ENCODE measurements at regions not wholly inside any gene's neighbourhood (a gene's known extent, or its start where the extent isn't known, plus 50 kb on each side); places are given as distances from the start of the nearest gene placed in this dataset.

- no peak overlapping the region for H3K4me3 ChIP-seq
- no peak for DNase-seq (ENCODE audit: low spot score)
- TF ChIP-seq, protein P1, sequence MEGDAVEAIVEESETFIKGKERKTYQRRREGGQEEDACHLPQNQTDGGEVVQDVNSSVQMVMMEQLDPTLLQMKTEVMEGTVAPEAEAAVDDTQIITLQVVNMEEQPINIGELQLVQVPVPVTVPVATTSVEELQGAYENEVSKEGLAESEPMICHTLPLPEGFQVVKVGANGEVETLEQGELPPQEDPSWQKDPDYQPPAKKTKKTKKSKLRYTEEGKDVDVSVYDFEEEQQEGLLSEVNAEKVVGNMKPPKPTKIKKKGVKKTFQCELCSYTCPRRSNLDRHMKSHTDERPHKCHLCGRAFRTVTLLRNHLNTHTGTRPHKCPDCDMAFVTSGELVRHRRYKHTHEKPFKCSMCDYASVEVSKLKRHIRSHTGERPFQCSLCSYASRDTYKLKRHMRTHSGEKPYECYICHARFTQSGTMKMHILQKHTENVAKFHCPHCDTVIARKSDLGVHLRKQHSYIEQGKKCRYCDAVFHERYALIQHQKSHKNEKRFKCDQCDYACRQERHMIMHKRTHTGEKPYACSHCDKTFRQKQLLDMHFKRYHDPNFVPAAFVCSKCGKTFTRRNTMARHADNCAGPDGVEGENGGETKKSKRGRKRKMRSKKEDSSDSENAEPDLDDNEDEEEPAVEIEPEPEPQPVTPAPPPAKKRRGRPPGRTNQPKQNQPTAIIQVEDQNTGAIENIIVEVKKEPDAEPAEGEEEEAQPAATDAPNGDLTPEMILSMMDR (IDR thresholded peaks at IDR 0.05): no peak
- H3K27ac ChIP-seq: no peak overlapping the region
These were observed 386.6 kb upstream of the LRATD1 start for GRCh38 chr2:14245901-14246300.

DNA sequence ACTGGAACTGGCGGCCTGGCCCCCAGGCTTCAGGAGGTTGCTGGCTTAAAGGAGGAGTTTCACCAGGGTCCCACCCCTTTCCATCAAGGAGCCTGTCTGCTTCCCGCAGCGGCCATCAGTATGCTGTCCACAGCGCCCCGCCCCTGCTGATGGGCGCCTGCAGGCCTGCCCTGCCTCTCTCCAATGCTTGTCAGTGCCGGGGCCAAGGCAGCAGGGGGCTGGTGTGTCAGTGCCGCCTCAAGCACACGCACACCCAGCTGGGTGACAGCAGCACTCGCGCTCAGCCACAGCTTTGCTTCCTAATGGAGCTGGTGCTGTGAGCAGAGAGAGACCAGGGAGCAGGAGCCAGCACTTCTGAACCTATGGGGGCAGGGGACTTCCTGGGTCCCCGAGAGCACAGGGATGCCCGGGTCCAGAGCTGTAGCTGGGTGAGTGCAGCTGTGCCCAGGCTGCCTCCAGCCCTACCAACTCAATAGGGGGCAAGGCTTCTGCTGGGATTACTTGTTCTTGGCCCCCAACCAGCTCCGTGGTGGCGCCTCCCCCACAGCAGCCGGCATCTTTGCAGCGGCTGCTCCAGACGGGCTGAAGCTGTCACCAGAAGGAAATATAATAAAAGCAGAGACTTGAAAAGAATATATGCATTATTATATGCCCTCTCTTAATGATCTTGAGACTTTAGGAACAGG, 377.2 kb upstream of the LRATD1 start:
- no peak for DNase-seq (ENCODE audit: low spot score)
- H3K4me3 ChIP-seq: no peak overlapping the region

GRCh38 chr2:14256890-14257289, 375.6 kb upstream of the LRATD1 start:
- Histone ChIP-seq H3K4me3 (no peak overlapping the region), H3K27ac (no peak overlapping the region)
- no peak for DNase-seq (ENCODE audit: low spot score)
- TF ChIP-seq, protein P1 (IDR thresholded peaks at IDR 0.05): no peak

More for the DNA sequence above, 377.2 kb upstream of the LRATD1 start:
- TF ChIP-seq, protein P1 (IDR thresholded peaks at IDR 0.05): no peak
- no peak overlapping the region for H3K27ac ChIP-seq

DNA sequence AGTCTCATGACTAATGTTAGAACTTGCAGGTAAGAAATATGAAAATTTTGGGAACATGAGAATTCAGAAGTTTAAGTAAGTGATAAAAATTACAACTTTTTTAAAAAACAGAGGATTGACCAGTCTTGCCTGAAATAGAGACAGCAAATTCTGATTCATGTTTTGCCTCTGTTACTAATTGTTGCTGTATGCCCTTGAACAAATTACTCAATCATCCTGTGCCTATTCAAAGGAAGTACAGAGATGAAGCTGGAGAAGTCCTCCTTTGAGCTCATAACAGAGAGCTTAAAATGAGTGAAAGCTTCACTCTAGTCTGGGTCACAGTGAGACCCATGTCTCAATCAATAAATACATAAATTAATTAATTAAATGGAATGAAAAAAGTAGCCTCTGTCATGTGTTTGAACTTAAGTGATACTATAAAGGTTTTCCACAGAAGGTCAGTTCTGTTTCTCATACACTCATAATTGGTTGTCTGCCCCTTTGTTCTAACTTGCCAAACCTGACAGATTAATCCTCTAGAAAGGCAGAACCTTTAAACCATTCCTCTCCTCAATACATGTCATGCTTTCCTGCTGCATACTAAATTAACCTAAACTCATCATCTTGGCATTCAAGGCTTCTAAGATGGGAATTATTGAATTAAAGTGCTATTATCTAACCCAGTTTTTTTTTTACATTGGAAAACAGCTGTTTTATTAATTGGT, 374.6 kb upstream of the LRATD1 start:
- no peak overlapping the region for H3K27ac ChIP-seq
- DNase-seq (ENCODE audit: low spot score): no peak
- TF ChIP-seq, protein P1 (IDR thresholded peaks at IDR 0.05): no peak
- no peak overlapping the region for H3K4me3 ChIP-seq

GRCh38 chr2:14261771-14262170, 370.7 kb upstream of the LRATD1 start:
- TF ChIP-seq, protein P1 (IDR thresholded peaks at IDR 0.05): no peak
- no peak for DNase-seq (ENCODE audit: low spot score)
- Histone ChIP-seq H3K4me3 (no peak overlapping the region), H3K27ac (no peak overlapping the region)

DNA sequence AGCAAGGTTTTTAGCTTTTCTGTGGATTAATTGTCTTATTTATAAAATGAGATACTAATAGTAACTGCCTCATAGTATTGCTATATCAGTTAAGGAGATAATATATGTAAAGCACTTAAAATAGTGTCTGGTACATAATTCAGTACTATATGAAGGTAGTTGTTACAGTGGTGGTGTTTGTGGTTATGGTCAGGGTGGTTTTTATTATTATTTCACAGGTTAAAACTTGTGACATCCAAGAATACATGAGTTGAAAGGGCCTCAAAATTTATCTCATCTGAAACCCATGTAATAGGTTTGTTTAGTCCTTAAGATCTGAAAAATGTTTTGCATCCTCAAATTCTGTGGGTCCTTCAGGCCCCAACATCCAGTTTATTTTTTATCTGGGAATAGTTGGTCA, 369.5 kb upstream of the LRATD1 start:
- DNase-seq (ENCODE audit: low spot score): no peak
- Histone ChIP-seq H3K4me3 (no peak overlapping the region), H3K27ac (no peak overlapping the region)
- TF ChIP-seq, protein P1 (IDR thresholded peaks at IDR 0.05): no peak

Data from coronary artery (tissue), 2 donors.